IPS-NIHi7 (cell line): ENCODE measurements at regions not wholly inside any gene's neighbourhood (a gene's known extent, or its start where the extent isn't known, plus 50 kb on each side); places are given as distances from the start of the nearest gene placed in this dataset.
"Not testable (repeated sequence)": the region's sequence is repeated elsewhere in the genome, so short reads cannot be mapped to it uniquely, and the experiment has no call there.

Experiments
- DNase-seq: peaks from one replicate; pipeline ENCODE4 v3.0.0; 2012; ENCODE audit warnings: mixed read lengths; ENCODE audit errors: extremely low spot score

DNA sequence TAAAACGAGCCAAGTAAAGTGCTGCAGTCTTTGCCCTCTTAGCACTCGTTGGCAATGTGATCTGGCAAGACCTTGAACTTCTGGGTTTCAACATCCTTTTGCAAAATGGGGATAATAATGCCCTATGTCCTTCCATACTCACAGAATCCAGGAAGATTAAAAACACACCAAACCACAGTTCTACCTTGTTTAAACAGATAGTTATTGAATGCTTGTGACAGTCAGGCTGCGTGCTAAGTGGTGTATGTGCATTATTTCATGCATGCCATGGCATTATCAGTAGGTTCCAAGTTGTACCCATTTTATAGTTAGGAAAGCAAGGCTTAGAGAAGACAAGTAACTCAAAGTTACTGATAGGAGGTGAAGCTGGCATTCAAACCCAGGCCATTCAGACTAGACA lies 308.6 kb upstream of the PROX1 start:
- DNase-seq: no peak

DNA sequence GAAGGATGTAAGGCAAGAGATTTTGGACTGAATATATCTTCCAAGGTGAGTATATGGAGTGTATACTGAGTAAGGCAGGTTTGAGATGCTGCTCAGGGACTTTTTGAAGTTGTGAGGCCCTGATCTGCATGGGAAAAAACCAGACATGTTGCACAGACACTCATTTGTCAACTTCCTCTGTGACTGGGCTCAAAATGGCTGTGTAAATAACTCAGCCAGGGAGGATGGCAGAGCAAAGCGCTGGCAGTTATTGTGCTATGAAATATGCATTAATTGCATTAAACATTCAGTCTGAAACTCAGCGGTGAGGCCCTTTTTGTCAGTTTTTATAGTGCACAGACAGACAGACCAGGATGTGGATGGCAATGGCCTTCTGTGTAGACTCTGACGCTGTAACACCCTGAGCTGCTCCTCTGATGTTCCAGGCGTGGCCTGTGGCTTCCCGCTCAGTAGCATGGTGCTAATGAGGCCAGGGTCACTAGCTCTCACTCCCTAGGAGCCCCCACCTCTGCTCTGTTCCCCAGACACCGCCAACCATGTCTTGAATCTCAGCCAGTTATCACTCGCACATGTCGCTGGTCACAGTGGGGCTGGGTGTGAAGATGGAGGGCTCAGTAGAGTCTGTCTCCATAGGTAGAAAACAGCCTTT lies 307.0 kb upstream of the PROX1 start:
- DNase-seq: no peak

DNA sequence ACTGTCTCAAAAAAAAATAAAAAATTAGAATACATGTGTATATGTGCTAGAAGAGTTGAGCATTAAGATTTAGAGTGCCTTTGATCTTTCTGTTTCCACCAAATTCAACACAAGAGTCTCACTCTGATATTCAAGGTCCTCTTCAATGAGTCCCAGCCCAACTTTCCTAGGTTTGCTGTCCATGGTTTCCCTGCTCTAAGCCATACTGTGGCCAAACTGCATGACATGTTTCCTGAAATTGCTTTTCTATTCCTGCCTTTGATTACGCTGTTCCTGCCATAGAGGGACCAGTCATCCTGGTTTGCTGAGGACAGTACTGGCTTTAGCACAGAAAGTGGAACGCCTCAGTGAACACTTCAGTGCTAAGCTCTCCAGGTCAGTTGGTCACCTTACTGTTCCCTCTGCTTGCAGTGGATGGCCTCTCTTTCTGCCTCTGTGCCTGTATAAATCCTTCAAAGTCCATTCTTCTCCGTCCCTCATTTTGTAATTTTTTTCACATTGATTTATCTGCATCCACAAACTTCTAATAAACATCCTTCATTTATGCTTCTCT lies 305.9 kb upstream of the PROX1 start:
- no peak for DNase-seq

DNA sequence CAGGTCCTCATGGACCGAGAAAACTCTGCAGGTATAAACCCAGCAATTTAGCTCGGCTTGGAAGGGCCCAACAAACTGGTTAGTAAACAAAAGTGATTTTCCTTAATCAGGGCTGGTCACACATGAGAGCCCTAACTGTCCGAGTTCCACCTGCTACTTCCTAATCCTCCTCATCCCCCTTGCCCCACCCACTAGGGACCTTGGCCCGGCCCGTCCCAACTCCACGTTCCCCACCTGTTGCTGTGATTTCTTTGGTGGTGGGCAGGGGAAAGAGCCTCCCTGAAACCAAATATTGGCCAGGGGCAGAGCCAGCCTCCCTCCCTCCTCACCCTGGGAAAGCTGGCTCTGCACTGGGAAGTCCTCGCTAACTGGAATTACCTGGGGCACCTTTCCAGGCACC lies 304.2 kb upstream of the PROX1 start:
- no peak for DNase-seq

DNA sequence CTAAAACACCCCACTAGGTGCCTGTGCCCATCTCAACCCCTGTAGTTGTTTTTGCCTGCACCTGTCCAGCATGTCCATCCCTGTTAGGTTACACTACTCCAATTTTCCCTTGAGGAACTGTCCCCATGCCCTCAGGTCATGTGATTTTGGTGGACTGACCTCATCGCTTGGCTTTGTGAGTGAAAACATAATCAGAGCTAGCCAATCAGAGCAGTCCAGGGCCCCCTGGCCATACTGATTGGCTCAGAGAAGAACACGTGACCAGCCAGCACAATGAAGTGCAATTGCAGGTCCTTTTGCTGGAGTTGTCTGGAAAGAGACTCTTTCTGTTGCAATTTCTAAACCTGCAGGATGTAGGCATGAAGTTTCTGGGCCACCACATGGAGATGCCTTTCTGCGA lies 303.3 kb upstream of the PROX1 start:
- no peak for DNase-seq

DNA sequence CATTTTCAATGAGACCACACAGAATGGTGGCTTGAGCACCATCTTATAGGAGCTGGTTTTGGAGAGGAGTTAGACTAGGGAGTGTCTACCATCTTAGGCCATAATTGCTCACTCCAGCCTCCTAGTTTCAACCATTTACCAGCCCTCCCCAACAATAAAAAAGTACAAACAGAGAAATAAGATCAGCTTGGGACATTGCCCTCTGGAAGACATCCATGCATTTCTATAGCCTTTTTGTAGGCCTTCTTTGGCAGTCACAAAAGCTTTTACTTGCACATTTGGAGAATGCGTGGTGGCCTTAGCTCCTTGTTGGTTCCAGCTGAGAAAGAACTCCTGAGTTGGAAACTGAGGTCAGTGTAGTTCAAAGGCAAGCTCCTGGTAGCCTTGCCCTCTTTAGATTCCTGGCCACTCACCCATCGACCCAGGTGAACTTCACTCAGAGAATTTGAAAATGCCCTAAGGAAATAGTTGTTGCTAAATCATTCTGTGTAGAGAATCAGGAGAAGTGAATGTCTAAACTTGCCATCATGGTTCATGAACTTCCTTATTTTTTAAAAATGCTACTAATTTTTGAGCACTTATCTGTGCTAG lies 301.7 kb upstream of the PROX1 start:
- no peak for DNase-seq

DNA sequence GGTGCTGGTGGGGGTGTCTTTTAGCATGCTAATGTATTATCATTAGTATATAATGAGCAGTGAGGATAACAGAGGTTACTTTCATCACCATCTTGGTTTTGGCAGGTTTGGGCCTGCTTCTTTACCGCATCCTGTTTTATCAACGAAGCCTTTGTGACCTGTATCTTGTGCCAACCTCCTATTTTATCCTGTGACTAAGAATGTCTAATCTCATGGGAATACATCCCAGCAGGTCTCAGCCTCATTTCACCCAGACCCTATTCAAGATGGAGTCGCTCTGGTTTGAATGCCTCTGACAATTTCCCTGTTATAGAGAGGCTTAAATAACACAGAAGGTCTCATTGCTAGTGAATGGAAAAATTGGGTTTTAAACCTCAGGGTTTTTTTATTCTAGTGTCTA lies 300.8 kb upstream of the PROX1 start:
- no peak for DNase-seq

DNA sequence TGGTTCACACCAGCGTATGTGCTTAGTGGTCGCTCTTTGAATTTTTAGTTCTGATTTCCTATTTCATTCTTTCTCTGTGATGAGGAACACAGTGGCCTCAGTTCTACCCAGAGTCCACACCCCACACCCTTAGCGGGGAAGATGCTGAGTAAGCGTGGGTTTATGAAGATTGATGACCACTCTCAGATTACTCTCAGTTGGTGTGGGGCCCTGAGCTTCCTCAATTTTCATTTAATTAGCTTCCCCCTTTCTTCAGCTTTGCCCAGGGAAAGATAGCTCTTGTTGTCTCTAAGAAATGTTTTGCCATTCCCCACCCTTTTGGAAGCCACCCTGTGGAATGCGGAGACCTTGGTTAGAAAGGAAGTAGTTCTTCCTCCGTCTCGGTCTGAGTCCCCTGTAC lies 299.9 kb upstream of the PROX1 start:
- no peak for DNase-seq

DNA sequence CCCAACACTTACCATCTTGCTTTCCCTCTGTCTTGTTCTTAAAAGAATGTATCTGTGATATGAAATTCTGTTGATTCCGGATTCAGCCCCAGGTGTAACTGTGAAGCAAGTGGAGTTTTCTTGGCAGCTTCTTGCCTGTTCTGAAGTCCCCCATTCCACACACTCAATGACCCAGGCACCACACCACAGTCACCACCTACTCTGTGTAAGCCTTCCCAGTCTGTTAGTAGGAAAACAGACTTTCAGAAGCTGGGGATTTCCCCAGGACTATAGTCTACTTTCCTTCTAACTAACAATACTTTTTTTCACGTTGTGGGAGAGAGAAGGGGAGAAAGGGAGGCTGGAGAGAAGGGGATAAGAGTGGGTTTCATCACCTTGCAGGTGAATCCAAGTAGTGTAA lies 299.1 kb upstream of the PROX1 start:
- no peak for DNase-seq

DNA sequence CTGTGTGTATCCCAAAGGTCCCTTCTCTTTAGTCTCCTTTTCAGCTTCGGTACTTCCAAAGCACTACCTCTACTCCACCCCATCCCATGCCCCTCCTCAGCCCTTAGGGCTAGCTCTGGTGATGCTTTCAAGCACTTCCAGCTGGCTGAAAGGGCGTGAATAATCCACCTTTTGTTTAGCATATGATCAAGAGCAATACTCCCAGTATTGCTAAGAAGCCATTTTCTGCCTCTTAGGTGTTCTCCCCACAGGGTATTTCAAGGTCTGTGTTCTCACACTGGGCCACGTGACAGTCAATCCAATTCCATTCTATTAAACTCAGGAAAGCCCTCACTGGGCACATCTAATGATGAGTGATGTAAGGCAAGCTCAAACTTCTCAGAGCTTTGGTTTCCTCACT lies 298.5 kb upstream of the PROX1 start:
- no peak for DNase-seq

DNA sequence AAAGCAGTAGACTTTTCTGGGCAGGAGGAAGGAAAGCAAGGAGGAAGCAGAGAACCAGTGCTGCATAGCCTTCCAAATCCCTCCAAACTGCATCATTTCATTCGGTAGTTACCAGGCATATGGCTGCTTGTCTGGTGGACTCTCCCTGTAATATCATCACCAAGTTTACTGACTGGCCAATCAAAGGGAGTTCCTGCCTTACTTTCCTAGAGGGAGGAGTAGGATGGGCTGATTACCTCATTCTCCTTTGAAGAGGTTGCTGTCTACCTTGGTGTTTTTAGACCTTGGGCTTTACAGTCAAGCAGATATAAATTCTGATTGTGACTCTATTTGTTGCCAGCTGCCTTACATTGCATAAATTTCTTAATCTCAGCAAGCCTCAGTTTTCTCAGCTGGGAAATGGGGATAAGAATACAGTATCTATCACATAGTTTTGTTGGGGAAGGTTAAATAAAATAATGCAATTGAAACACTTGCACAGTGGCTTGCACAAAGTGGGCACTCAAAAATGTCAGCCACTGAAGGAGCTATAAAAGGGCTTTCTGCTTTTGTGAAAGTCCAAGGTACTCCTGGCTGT lies 297.3 kb upstream of the PROX1 start:
- DNase-seq: no peak

DNA sequence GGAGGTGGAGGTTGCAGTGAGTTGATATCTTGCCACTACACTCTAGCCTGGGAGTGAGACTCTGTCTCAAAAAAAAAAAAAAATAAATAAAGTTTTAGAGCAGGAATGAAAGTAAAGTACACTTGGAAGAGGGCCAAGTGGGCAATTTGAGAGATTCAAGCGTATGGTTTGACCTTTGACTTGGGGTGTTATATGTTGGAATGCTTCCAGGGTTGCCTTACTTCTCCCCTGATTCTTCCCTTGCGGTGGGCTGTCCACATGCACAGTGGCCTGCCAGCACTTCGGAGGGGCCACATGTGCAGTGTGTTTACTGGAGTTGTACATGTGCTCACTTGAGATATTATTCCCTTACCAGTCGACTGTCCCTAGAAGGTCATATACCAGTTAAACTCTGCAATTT lies 295.5 kb upstream of the PROX1 start:
- DNase-seq: no peak

DNA sequence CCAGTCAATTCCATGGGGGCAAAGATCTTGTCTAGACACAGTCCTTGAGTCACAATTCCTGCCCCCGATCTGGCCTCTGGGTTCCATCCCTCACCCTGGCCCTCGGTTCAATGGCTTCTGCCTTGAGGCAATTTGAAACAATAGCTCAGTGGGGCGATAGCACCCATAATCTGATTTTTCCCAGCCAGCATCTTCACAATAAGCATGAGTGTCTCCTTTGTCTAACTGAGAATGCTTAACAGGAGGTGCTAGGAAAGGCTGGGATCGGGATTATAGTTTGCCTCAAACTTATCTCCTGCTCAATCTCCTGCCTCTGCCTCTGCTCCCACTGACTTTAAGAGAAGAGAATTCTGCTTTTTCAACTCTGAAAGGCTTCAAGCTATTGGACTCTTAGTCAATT lies 293.9 kb upstream of the PROX1 start:
- no peak for DNase-seq

DNA sequence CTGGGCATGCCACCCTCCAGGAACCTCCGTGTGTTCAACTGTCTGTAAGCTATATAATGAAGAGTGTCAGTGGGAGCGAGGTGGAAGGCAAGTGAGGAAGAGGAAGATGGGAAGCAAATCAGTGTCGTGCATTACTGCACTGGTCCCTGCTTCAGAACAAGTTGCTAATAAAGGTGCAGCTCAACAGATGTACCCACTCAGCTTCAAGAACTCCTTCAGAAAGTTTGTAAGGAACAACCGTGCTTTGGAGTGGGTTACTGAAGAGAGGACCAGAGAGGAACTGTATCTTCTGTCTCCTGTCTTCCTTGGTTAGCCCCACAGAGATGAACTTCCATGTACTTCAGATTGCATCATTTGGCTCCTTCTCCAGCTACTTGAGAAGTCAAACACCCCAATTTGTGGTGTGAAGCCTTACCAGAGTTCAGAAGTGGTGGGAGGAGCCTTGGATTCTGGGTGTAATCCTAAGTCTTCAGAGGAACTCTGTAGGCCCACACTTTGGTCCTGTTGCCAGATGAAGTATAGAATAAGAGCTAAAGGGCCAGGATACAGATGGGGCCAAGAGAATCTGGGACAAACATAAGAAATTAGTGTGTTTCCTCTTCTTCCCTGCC lies 290.5 kb upstream of the PROX1 start:
- no peak for DNase-seq

DNA sequence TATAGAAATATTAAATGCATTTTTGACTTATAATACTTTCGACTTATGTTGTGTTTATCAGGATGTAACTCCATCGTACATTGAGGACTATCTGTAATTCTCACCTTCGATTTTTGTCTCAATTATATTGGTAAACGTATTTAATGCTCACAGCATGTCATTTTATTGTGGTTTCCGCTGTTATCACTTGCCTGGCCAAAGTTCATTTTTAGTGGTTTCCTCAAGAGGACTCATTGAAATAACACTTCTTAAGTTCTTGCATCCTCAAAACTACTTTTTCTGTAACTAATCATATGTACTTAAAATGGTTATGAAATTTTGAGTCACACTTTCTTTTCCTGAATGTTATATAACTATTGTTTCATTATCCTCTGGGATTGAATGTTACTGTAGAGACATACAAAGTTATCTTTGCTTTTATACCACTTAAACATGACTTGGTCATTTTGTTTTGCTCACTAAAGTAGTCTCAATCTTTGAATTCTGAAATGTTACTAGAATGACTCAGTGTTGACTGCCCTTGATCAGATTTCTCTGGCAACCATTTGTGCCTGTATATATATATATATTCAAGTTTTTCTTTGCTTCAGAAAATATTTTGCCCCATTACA lies 289.6 kb upstream of the PROX1 start:
- no peak for DNase-seq

DNA sequence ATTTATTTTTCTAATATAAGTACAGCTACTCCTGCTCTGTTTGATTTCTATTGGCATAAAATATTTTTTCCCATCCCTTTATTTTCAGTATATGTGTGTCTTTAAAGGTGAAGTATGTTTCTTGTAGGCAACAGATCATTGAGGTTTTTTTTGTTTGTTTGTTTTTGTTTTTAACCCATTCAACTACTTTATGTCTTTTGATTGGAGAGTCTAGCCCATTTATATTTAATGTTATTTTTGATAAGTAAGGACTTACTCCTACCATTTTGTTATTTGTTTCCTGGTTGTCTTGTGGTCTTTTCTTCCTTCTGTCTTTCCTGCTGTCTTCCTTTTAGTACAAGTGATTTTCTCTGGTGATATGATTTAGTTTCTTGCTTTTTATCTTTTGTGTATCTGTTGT lies 285.1 kb upstream of the PROX1 start:
- DNase-seq: no peak

DNA sequence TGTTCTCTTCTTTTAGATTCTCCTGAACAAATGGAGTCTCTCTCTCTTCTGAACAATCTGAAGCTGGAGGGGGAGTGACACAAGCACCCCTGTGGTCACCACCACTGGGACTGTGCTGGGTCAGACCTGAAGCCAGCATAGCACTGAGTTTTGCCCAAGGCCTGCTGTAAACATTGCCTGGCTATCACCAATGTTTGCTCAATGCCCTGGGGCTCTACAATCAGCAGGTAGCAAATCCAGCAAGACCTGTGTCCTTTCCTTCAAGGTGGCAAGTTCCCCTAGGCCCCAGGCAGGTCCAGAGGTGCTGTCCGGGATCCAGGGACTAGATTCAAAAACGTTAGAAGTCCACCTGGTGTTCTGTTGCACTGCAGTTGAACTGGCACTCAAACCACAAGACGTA lies 282.8 kb upstream of the PROX1 start:
- no peak for DNase-seq

DNA sequence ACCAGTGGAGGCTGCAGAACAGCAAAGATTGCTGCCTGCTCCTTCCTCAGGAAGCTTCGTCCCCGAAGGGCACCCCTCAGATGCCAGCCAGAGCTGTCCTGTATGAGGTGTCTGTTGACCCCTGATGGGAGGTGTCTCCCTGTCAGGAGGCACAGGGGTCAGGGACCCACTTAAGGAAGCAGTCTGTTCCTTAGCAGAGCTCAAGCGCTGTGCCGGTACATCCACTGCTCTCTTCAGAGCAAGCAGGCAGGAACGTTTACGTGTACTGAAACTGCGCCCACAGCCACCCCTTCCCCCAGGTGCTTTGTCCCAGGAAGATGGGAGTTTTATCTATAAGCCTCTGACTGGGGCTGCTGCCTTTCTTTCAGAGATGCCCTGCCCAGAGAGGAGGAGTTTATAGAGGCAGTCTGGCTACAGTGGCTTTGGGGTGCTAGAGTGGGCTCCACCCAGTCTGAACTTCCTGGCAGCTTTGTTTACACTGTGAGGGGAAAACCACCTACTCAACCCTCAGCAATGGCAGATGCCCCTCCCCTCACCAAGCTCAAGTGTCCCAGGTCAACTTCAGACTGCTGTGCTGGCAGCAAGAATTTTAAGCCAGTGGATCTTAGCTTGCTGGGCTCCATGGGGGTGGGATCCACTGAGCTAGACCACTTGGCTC lies 275.8 kb upstream of the PROX1 start:
- DNase-seq: not testable (repeated sequence)

DNA sequence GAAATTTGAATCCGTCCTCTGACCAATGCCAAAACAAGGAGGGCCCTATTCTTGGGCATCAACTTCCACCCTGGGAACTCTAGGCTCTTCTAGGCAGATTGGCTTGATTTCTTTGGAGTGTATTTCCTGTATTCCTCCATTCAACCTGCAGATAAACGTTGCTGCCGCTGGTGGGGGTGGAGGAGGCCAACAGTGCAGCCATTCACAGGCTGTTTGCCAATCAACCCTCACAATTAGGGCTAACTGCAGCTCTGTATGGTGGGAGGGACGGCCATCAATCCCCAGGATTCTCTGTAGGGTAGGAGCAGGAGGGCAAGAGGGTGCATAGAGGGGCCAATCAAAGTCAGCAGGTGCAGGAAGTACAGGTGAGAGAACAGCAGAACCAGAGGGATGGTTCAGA lies 273.1 kb upstream of the PROX1 start:
- no peak for DNase-seq

DNA sequence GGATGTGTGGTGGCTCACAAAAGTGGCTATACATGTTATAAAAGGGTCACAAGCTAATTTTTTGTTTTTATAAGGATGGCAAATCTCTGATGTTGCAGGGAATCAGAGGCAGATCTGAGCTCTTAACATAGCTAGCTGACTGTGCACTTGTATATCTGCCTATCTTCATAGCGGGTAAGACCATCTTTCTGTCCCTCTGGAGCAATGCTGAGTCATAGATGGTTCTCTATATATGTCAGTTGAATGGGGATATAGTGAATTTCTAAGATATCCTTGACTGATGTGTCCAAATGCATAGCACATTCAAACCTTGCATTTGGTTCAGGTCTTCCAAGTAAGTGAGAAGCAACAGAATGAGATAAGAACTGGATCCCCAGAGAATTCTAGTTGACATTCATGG lies 272.6 kb upstream of the PROX1 start:
- no peak for DNase-seq

DNA sequence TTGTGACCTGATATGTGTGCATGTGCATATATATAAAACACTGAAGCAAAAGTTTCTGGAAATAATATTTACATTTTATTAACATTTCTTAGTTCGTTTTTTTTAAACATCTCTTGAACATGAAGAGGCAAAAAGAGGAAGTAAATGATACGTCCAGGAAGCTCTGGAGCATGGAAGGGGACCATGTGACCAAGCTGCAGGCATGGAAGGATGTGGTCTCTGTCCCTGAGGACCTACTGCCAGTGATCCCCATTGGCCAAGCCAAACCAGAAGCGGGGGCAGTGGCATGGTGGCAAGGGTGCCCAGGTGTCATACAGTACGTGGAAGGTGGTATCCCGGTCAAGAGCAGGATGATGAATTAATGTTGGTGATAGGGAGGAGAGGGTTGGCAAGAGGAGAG lies 268.3 kb upstream of the PROX1 start:
- no peak for DNase-seq

DNA sequence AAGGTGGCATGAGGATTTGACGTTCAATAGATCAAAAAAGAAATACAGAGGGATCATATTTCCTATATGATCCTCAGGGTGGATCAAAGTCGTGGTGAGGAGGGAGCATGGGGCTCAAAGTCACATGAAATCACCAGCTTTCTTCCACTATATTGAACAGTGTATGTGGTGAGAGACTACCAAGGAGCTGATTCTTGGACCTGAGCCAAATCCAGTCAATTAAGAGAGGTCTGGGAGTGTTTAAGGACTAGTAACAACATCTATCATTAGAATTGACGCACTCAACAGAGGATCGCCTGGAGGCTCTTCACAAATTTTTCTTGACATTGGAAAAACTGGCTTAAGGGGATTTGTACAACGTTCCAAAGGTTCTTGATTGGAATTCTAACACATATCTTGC lies 267.7 kb upstream of the PROX1 start:
- no peak for DNase-seq
